ENCODE measurements at regions not wholly inside any gene's neighbourhood (a gene's known extent, or its start where the extent isn't known, plus 50 kb on each side); places are given as distances from the start of the nearest gene placed in this dataset.

DNA sequence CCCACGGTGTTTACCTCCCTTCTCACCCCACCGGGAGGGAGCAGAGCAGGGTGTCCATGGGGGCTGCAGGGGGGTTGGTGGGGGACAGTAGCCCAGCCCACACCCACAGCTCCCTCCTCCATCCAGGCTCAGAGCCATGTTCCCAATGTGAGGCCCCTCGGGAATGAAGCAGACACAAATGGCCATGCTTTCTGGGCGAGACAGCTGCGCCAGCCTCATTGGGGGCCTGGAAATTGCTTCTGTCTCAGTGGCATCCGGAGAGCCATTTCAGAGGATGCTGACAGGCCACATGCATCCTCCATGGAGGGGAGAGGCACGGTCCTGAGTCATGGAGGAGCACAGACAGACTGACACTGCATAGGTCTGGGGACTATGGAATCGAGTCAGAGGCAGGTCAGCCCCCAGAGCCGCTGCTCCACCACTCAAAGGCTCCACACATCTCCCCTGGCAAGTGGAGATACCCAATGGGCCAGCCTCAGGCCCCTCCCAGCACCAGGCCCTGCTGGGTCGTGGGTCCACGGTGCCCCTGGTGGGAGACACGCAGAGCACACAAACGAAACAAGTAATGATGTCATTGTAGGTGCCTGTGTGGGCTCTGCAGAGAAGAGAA, 59.6 kb upstream of the ENPP7 start:
- no peaks in the 10 kb centered on the region for H3K36me3 ChIP-seq (ENCODE audit: control insufficient read depth, insufficient read depth, low read length)
- peaks cover 2% of the 10 kb centered on the region; the same call in 1 of the 2 replicates for H3K27me3 ChIP-seq (ENCODE audit: control insufficient read depth, insufficient read depth, low read length)
- TF ChIP-seq, protein P1, sequence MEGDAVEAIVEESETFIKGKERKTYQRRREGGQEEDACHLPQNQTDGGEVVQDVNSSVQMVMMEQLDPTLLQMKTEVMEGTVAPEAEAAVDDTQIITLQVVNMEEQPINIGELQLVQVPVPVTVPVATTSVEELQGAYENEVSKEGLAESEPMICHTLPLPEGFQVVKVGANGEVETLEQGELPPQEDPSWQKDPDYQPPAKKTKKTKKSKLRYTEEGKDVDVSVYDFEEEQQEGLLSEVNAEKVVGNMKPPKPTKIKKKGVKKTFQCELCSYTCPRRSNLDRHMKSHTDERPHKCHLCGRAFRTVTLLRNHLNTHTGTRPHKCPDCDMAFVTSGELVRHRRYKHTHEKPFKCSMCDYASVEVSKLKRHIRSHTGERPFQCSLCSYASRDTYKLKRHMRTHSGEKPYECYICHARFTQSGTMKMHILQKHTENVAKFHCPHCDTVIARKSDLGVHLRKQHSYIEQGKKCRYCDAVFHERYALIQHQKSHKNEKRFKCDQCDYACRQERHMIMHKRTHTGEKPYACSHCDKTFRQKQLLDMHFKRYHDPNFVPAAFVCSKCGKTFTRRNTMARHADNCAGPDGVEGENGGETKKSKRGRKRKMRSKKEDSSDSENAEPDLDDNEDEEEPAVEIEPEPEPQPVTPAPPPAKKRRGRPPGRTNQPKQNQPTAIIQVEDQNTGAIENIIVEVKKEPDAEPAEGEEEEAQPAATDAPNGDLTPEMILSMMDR (IDR thresholded peaks at IDR 0.05; ENCODE audit: insufficient read depth, low read depth, low read length): no peak
- no peak overlapping the region for H3K4me3 ChIP-seq (ENCODE audit: low read depth, low read length)
- ChIA-PET CTCF (no interaction called here), POLR2A (no interaction called here)
- DNase-seq (ENCODE audit: low read depth): no peak

DNA sequence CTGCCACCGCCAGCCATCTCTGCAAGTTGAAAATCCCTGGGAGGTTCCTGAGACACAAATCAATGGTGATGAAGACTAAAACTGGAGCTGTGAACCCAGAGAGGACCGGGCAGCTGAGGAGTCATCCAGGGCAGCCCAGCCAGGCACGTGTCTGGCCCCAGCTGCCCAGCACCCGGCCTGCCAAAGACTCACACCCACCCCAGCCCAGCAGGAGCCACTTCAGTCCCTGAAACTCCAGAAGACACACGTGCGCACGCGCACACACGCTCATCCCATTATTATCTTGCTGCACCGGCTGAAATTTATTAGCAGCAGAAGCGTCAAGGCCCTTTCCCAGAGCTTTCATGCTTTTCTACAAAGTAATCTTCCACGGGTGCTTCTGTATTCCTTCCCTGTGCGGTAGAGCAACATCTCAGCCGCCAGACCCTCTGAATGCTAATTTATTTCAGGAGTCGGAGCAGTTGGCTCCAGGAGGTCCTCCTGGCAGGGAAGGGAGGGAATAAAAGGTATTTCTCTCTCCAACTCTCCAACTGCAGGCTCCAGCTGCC, 59.8 kb upstream of the RBFOX3 start:
- no peak overlapping the region for H3K4me3 ChIP-seq (ENCODE audit: low read depth, low read length)
- DNase-seq (ENCODE audit: low read depth): no peak
- POLR2A ChIA-PET: no interaction called here
- peaks cover 2% of the 10 kb centered on the region; the same call in 1 of the 2 replicates for H3K27me3 ChIP-seq (ENCODE audit: control insufficient read depth, insufficient read depth, low read length)
- H3K36me3 ChIP-seq (ENCODE audit: control insufficient read depth, insufficient read depth, low read length): no peaks in the 10 kb centered on the region
- CTCF ChIA-PET: no interaction called here
- TF ChIP-seq, protein P1 (IDR thresholded peaks at IDR 0.05; ENCODE audit: insufficient read depth, low read depth, low read length): no peak

DNA sequence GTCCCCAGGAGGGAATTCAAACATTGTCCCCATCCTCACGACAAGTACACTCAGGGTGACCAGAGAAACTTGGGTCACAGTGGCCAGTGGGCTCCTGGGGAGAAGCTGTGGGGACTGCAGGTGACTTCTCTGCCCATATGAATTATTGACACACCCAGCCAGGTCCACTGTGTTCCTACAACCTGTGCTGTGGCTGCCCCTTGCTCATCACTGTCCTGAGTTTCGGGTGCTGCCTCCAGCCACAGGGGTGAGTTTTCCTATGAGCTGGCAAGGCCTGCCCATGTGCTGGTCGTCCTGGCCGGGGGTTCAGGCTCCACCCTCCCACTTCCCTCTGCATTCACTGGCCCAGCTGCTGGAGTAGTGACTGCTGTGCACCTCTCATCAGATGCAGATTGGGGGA, 59.0 kb upstream of the RBFOX3 start:
- ChIA-PET CTCF (no interaction called here), POLR2A (no interaction called here)
- no peaks in the 10 kb centered on the region for H3K36me3 ChIP-seq (ENCODE audit: control insufficient read depth, insufficient read depth, low read length)
- no peak overlapping the region for H3K4me3 ChIP-seq (ENCODE audit: low read depth, low read length)
- DNase-seq (ENCODE audit: low read depth): no peak
- peaks cover 2% of the 10 kb centered on the region; the same call in 1 of the 2 replicates for H3K27me3 ChIP-seq (ENCODE audit: control insufficient read depth, insufficient read depth, low read length)
- TF ChIP-seq, protein P1 (IDR thresholded peaks at IDR 0.05; ENCODE audit: insufficient read depth, low read depth, low read length): no peak

DNA sequence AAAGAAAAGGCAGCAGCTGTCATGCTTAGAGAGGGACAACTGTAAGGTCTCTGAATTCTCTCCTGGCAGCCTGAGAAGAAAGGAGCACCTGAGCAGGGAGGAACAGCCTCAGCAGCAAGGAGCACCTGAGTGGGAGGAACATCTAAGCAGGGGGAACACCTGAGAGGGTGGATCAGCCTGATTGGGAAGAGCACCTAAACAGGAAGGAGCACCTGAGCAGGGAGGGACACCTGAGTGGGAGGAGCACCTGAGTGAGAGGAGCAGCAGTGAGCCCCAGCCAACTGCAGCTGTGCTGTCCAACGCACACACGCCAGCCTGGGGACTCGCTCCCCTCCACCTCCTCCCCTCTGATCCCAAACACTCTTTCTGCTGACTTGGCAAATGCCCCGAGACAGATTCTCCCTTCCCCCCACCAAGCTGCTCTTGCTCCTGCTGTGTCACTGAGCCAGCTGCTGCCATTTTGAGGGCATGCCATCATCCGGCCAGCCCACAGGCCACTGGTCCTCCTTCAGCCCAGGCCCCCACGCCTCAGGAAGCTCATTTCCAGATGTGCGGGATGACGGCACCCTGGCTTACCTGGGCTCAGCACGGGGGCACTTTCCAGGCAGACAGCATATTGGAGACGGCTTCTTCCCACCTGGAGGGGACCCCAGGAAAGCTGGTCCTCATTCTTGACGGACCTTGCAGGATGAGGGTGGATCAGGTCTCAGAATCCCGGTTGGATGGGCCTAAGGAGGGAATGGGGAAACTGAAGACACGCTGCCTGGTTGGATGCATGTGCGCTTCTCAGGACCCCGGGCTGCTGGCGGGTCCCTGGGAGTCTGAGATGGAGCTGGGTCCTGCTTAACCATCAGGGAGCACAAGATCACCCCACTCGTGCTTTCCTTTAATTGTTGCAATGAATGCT, 57.7 kb upstream of the RBFOX3 start:
- no peak for DNase-seq (ENCODE audit: low read depth)
- Histone ChIP-seq H3K36me3 (ENCODE audit: control insufficient read depth, insufficient read depth, low read length) (no peaks in the 10 kb centered on the region), H3K27me3 (ENCODE audit: control insufficient read depth, insufficient read depth, low read length) (peaks cover 2% of the 10 kb centered on the region; the same call in 1 of the 2 replicates), H3K4me3 (ENCODE audit: low read depth, low read length) (no peak overlapping the region)
- POLR2A ChIA-PET: no interaction called here
- TF ChIP-seq, protein P1 (IDR thresholded peaks at IDR 0.05; ENCODE audit: insufficient read depth, low read depth, low read length): no peak
- CTCF ChIA-PET: interaction anchor here (1.6 kb wide), 1 partner anchor 10 kb away, joined by 5 read pairs; no protein-coding TSS in a partner anchor

DNA sequence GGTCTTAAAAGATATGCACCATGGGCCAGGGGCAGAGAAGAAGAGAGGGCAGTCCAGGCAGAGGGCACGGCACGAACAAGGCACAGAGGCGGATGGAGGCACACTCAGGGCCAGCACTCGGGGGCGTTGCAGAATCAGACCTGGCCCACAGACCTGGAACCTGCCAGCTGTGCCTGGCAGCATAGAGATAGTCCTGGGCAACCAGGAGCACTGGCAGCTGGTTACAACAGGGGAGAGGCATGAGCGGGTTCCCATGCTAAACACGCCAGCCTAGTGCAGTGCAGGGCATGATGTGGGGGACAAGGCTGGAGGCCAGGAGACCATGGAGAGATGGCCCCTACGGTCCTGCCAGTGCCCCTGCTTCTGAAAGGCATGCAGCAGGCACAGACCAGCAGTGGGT, 56.9 kb upstream of the RBFOX3 start:
- CTCF ChIA-PET: interaction anchor here (1.6 kb wide), 1 partner anchor 9 kb away, joined by 5 read pairs; no protein-coding TSS in a partner anchor
- POLR2A ChIA-PET: no interaction called here

More for the DNA sequence above, 56.9 kb upstream of the RBFOX3 start:
- no peak for DNase-seq (ENCODE audit: low read depth)
- TF ChIP-seq, protein P1 (IDR thresholded peaks at IDR 0.05; ENCODE audit: insufficient read depth, low read depth, low read length): no peak
- H3K4me3 ChIP-seq (ENCODE audit: low read depth, low read length): no peak overlapping the region
- no peaks in the 10 kb centered on the region for H3K36me3 ChIP-seq (ENCODE audit: control insufficient read depth, insufficient read depth, low read length)
- peaks cover 2% of the 10 kb centered on the region; the same call in 1 of the 2 replicates for H3K27me3 ChIP-seq (ENCODE audit: control insufficient read depth, insufficient read depth, low read length)

All from BJ (cell line).